Breast epithelium (tissue), 4 donors: ENCODE measurements at regions not wholly inside any gene's neighbourhood (a gene's known extent, or its start where the extent isn't known, plus 50 kb on each side); places are given as distances from the start of the nearest gene placed in this dataset.

Source experiments
- DNase-seq, 2 donors: peaks; one replicate each; pipeline ENCODE4 v3.0.0-alpha.2; 2019; ENCODE audit warnings: low spot score in 2 of 2
- H3K27ac ChIP-seq, 2 donors: fragments of 200-600 bp; sonication (generic) in 1 of 2; one replicate each; pipeline ENCODE4 v1.5.1; 2016 to 2019; ENCODE audit warnings: mild to moderate bottlenecking in 1 of 2
- H3K27me3 ChIP-seq, 2 donors: fragments of 200-600 bp; sonication (generic) in 1 of 2; one replicate each; pipeline versions ENCODE4 v1.5.1 to v1.6.0; 2017 to 2019; ENCODE audit warnings: control low read depth in 1 of 2, mild to moderate bottlenecking in 1 of 2
- H3K36me3 ChIP-seq: fragments of 200-600 bp; one replicate; pipeline ENCODE4 v1.5.1; 2019
- H3K4me1 ChIP-seq, 2 donors: fragments of 200-600 bp; sonication (generic); one replicate each; pipeline ENCODE4 v1.5.1; 2016 to 2019; ENCODE audit warnings: control low read depth in 1 of 2
- H3K4me3 ChIP-seq, 3 donors: fragments of 200-600 bp; sonication (generic); 1 replicate in 2 of 3; 2 replicates in 1 of 3; pipeline ENCODE4 v1.5.1; 2016 to 2019; ENCODE audit warnings: mild to moderate bottlenecking in 3 of 3, moderate library complexity in 2 of 3
- H3K9me3 ChIP-seq, 2 donors: fragments of 200-600 bp; sonication (generic) in 1 of 2; one replicate each; pipeline ENCODE4 v1.5.1; 2016 to 2019; ENCODE audit warnings: control low read depth in 1 of 2
- POLR2A ChIP-seq: fragments of 450-650 bp; IDR thresholded peaks from one replicate; pipeline ENCODE4 v1.6.1; 2016; ENCODE audit warnings: antibody characterized with exemption, mild to moderate bottlenecking, moderate library complexity
- POLR2AphosphoS5 ChIP-seq, 3 donors: sonication (generic); formaldehyde crosslinking; IDR thresholded peaks; one replicate each; pipeline ENCODE4 v1.6.1; 2017; ENCODE audit warnings: antibody characterized with exemption in 3 of 3
- intact Hi-C: fragments of 100-400 bp; cut with DNase I; formaldehyde crosslinking; loops from one replicate; pipeline ENCODE4 v1.15.1; 2023; ENCODE audit warnings: low total_unique reads
- TF ChIP-seq, protein P1 (sequence below), 3 donors: fragments of 450-650 bp; IDR thresholded peaks; one replicate each; pipeline ENCODE4 v1.5.1; 2016 to 2017; ENCODE audit warnings: antibody characterized with exemption in 3 of 3, mild to moderate bottlenecking in 3 of 3, moderate library complexity in 3 of 3

GRCh38 chr16:85270374-85270773 lies 158.1 kb upstream of the CIBAR2 start:
- no peaks in the 10 kb centered on the region for H3K4me1 ChIP-seq
- DNase-seq: no peak
- TF ChIP-seq POLR2AphosphoS5 (IDR thresholded peaks at IDR 0.05) (no peak), POLR2A (no peak)
- TF ChIP-seq, protein P1, sequence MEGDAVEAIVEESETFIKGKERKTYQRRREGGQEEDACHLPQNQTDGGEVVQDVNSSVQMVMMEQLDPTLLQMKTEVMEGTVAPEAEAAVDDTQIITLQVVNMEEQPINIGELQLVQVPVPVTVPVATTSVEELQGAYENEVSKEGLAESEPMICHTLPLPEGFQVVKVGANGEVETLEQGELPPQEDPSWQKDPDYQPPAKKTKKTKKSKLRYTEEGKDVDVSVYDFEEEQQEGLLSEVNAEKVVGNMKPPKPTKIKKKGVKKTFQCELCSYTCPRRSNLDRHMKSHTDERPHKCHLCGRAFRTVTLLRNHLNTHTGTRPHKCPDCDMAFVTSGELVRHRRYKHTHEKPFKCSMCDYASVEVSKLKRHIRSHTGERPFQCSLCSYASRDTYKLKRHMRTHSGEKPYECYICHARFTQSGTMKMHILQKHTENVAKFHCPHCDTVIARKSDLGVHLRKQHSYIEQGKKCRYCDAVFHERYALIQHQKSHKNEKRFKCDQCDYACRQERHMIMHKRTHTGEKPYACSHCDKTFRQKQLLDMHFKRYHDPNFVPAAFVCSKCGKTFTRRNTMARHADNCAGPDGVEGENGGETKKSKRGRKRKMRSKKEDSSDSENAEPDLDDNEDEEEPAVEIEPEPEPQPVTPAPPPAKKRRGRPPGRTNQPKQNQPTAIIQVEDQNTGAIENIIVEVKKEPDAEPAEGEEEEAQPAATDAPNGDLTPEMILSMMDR (IDR thresholded peaks at IDR 0.05): no peak
- H3K27me3 ChIP-seq: no peaks in the 10 kb centered on the region
- no peak overlapping the region for H3K27ac ChIP-seq
- no peaks in the 10 kb centered on the region for H3K36me3 ChIP-seq
- no peak overlapping the region for H3K4me3 ChIP-seq
- no peaks in the 10 kb centered on the region for H3K9me3 ChIP-seq
- intact Hi-C loops: no loop called here

DNA sequence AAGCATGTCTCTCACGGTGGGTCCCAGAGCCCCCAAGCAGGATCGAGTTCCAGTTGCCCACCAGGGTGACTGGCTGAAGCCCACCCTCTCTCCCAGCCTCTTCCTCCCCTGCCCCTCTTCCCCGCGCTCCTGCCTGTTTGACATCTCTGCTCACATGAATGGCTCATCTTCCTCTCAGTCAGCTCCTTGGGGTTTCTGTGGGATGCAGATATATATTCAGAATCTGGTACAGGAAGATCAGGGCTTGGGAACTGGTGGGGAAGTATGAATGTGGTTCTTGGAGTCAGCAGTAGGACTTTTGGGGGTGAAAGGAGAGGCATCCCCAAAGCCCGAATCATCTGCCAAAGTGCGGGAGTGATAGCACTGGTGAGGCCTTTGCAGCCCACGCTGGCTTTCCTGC lies 158.9 kb upstream of the CIBAR2 start:
- intact Hi-C loops: no loop called here
- H3K4me3 ChIP-seq: no peak overlapping the region
- H3K9me3 ChIP-seq: no peaks in the 10 kb centered on the region
- H3K36me3 ChIP-seq: no peaks in the 10 kb centered on the region
- H3K27me3 ChIP-seq: no peaks in the 10 kb centered on the region
- H3K27ac ChIP-seq: no peak overlapping the region
- DNase-seq: no peak
- H3K4me1 ChIP-seq: no peaks in the 10 kb centered on the region
- TF ChIP-seq POLR2AphosphoS5 (IDR thresholded peaks at IDR 0.05) (no peak), POLR2A (no peak)
- TF ChIP-seq, protein P1 (IDR thresholded peaks at IDR 0.05): no peak

DNA sequence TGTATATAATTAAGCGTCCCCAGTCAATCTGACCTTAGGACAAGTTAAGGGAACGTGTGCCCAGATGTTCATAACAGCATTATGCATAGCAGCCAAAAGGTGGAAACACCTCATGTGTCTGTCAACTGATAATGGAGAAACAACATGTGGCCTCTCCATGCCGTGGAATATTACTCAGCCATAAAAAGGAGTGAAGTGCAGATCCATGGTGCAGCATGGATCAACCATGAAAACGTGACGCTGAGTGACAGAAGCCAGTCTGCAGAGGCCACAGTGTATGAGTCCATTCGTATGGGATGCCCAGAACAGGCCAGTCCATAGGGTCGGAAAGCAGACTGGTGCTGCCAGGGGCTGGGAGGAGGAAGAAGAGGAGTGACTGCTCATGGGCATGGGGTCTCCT lies 161.0 kb upstream of the CIBAR2 start:
- TF ChIP-seq POLR2AphosphoS5 (IDR thresholded peaks at IDR 0.05) (no peak), POLR2A (no peak)
- TF ChIP-seq, protein P1 (IDR thresholded peaks at IDR 0.05): no peak
- Histone ChIP-seq H3K9me3 (no peaks in the 10 kb centered on the region), H3K36me3 (no peaks in the 10 kb centered on the region), H3K27me3 (no peaks in the 10 kb centered on the region), H3K4me1 (no peaks in the 10 kb centered on the region), H3K4me3 (no peak overlapping the region), H3K27ac (no peak overlapping the region)
- no peak for DNase-seq
- intact Hi-C loops: no loop called here

DNA sequence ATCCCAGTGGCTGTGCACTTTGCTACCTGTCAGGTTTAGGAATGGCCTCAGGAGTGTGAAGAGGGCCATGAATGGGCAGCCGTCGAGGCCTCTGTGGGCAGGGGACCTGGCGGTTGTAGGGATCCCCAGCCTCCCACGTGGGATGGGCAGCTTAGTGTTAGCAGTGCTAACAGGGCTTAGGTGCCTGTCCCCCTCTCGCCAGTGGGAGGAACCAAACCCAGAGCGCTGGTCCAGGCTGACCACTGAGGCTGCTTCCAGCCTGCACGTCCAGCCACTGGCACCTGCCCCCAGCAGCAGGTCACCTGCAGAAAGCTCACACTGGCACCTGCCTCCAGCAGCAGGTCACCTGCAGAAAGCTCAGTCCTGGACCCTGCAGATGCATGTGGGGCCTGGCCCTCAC lies 162.2 kb upstream of the CIBAR2 start:
- no peak for DNase-seq
- H3K9me3 ChIP-seq: no peaks in the 10 kb centered on the region
- no peak overlapping the region for H3K27ac ChIP-seq
- intact Hi-C loops: no loop called here
- no peaks in the 10 kb centered on the region for H3K4me1 ChIP-seq
- no peaks in the 10 kb centered on the region for H3K27me3 ChIP-seq
- no peaks in the 10 kb centered on the region for H3K36me3 ChIP-seq
- H3K4me3 ChIP-seq: no peak overlapping the region
- TF ChIP-seq, protein P1 (IDR thresholded peaks at IDR 0.05): no peak
- TF ChIP-seq POLR2A: no peak
- no peak for TF ChIP-seq POLR2AphosphoS5 (IDR thresholded peaks at IDR 0.05)

DNA sequence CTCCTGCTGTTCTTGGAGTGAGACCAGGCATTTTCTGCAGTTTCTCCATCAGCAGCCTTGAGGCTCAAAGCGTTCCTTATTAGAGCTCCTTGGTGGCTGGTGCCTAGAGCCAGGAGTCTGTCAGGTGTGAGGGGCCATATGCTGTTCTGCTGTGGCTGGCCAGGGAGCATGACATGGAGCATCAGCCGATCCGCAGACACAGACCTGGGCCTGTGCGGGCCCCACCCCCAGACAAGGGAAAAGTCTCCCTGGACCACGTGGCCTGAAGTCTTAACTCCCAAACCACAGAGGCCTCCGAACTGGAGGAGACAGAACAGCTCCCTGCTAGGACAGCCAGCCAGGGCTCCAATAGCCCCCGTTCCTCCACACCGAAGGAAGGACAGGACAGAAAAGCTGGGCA lies 162.7 kb upstream of the CIBAR2 start:
- H3K4me3 ChIP-seq: no peak overlapping the region
- no peaks in the 10 kb centered on the region for H3K4me1 ChIP-seq
- no peaks in the 10 kb centered on the region for H3K9me3 ChIP-seq
- intact Hi-C loops: no loop called here
- no peak for DNase-seq
- TF ChIP-seq POLR2AphosphoS5 (IDR thresholded peaks at IDR 0.05): no peak
- no peaks in the 10 kb centered on the region for H3K36me3 ChIP-seq
- no peak overlapping the region for H3K27ac ChIP-seq
- H3K27me3 ChIP-seq: no peaks in the 10 kb centered on the region
